RWPE1 (cell line): ENCODE measurements at regions not wholly inside any gene's neighbourhood (a gene's known extent, or its start where the extent isn't known, plus 50 kb on each side); places are given as distances from the start of the nearest gene placed in this dataset.

Source experiments
- CTCF ChIA-PET: fragments of 350-600 bp; sonication (Branson Sonifier 250); formaldehyde crosslinking; extraction: SDS; loops from one replicate; lab custom pipeline; 2021; lab: Yijun Ruan, JAX
- POLR2A ChIA-PET: fragments of 400-600 bp; formaldehyde crosslinking; extraction: SDS; loops from one replicate; lab custom pipeline; 2020; ENCODE audit warnings: antibody characterized with exemption; ENCODE audit not compliant: low non-redundant PET; lab: Yijun Ruan, JAX
- DNase-seq: peaks from one replicate; pipeline ENCODE4 v3.0.0; 2012; ENCODE audit warnings: low spot score
- H3K27ac ChIP-seq: fragments of 450-650 bp; 2 replicates; pipeline ENCODE4 v1.5.1; 2017
- TF ChIP-seq, protein P1 (sequence below): fragments of 450-650 bp; conservative IDR thresholded peaks from 2 replicates; pipeline ENCODE4 v1.5.1; 2017; ENCODE audit warnings: low read depth, mild to moderate bottlenecking

DNA sequence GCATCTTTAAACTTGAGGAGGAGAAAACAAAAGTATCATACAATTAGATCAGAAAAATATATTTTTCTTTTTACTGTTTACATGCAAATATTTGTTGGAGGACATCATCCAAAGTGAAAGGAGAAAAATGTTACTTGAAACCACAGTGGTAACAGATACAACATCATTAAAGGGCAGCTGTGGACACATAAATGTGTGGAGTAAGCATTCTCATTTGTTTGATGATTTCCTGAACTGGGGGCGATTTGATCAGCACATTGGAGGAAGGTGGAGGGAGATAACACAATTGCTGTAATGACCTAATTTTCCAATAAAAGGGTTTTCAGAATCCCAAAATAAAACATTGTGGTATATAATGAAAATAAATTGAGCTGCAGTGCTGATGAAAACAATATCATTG, 314.5 kb upstream of the HS3ST1 start:
- POLR2A ChIA-PET, result no interaction called here
- CTCF ChIA-PET, result no interaction called here
- TF ChIP-seq, protein P1, sequence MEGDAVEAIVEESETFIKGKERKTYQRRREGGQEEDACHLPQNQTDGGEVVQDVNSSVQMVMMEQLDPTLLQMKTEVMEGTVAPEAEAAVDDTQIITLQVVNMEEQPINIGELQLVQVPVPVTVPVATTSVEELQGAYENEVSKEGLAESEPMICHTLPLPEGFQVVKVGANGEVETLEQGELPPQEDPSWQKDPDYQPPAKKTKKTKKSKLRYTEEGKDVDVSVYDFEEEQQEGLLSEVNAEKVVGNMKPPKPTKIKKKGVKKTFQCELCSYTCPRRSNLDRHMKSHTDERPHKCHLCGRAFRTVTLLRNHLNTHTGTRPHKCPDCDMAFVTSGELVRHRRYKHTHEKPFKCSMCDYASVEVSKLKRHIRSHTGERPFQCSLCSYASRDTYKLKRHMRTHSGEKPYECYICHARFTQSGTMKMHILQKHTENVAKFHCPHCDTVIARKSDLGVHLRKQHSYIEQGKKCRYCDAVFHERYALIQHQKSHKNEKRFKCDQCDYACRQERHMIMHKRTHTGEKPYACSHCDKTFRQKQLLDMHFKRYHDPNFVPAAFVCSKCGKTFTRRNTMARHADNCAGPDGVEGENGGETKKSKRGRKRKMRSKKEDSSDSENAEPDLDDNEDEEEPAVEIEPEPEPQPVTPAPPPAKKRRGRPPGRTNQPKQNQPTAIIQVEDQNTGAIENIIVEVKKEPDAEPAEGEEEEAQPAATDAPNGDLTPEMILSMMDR, result no peak
- H3K27ac ChIP-seq, result no peak overlapping the region
- no peak for DNase-seq

DNA sequence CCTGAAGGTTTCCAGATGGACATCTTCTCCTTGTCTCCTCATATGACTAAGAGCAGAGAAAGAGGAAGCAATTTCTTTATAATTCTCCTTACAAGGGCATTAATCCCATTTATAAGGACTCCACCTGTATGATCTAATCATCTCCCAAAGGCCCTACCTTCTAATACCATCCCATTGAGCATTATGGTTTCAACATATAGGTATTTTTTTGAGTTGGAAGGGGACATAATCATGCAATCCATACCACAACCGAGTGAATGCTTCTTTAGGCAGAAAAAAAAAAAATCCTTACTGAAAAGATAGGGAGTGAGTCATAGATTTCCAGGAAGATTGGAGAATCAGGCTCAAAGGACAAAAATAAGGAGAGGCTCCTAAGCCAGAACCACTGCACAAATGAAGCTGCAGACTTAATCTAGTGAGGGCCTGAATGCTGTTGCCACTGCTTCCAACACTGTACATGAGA, 312.5 kb upstream of the HS3ST1 start:
- TF ChIP-seq, protein P1, result no peak
- POLR2A ChIA-PET, result no interaction called here
- H3K27ac ChIP-seq, result no peak overlapping the region
- CTCF ChIA-PET, result interaction anchor here (0.6 kb wide), 1 partner anchor 314 kb away, joined by 3 read pairs; no protein-coding TSS in a partner anchor
- DNase-seq, result no peak

DNA sequence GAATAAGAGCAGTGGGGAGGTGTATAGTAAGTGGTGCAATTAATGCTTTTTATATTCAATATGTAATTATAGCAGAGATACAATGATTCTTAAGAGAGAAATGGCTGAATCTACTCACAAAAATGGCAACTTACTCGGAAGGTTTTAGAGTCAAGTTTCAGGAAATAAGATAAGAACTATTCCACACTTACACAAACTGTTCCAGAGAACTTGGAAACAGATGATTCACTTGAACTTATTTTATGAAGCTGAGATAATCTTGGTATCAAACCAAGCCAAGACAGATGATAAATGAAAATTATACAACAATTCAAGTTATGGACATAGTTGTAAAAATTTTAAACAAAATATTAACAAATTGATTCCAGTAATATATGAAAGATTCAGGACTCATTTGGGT, 311.3 kb upstream of the HS3ST1 start:
- TF ChIP-seq, protein P1, result no peak
- no peak for DNase-seq
- H3K27ac ChIP-seq, result no peak overlapping the region
- ChIA-PET CTCF (no interaction called here), POLR2A (no interaction called here)

DNA sequence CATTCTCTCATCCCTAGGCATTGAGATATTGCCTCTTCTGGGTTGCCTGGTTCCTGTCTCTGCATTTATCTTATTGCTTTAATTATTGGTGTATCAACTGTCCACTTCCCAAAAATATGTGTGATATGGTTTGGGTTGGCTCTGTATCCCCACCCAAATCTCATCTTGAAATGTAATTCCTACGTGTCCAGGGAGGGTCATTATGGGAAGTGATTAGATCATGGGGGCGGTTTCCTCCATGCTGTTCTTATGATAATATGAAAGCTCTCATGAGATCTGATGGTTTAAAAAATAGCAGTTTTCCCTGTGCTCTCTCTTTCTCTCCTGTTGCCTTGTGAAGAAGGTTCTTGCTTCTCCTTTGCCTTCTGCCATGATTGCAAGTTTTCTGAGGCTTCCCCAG, 308.3 kb upstream of the HS3ST1 start:
- CTCF ChIA-PET, result no interaction called here
- TF ChIP-seq, protein P1, result no peak

DNA sequence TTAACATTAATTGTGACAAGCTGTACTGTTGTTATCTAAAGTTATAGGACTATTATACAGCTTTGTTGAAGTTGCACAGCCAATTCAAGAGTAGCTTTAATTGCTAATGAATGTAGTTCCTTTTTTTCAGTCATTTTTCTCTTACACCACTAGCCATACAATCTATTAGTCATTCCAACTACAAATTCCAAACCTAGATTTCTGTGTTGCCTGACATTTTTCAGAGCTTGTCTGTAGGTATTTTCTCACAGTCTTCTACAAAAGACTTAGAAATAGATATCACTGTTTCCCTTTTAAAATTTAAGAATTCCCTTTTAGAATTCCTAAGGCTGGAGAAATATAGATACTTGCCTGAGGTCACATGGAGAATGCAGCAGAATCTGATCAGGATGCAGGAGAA, 307.0 kb upstream of the HS3ST1 start:
- no peak overlapping the region for H3K27ac ChIP-seq
- no peak for DNase-seq
- POLR2A ChIA-PET, result no interaction called here
- TF ChIP-seq, protein P1, result no peak
- CTCF ChIA-PET, result no interaction called here

More for the DNA sequence above, 308.3 kb upstream of the HS3ST1 start:
- H3K27ac ChIP-seq, result no peak overlapping the region
- no peak for DNase-seq
- POLR2A ChIA-PET, result no interaction called here

DNA sequence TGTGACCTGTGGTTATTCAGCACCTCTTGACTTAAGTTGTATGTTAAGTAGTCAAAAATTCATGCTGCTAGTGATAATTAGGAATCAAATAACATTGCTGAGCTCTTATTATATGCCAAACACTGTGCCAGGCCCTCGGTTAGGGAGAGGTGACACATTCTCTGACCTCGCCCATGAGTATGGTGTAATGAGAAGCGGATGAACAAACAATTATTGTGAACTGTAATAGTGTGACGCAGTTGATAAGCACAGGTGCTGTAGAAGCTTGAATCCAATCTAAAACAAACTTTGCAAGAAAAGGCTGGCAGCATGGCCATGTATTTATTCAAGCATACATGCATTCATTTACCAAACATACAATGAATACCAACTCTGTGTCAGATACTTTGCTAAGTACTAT, 303.5 kb upstream of the HS3ST1 start:
- TF ChIP-seq, protein P1, result no peak
- ChIA-PET CTCF (no interaction called here), POLR2A (no interaction called here)
- DNase-seq, result no peak
- no peak overlapping the region for H3K27ac ChIP-seq
